ENCODE measurements at regions not wholly inside any gene's neighbourhood (a gene's known extent, or its start where the extent isn't known, plus 50 kb on each side); places are given as distances from the start of the nearest gene placed in this dataset.

- TF ChIP-seq CTCF (IDR thresholded peaks at IDR 0.05) (no peak), POLR2A (IDR thresholded peaks at IDR 0.05) (no peak)
These were observed 213.7 kb downstream of the ANKRD60 start for GRCh38 chr20:58014628-58015315.
